ENCODE measurements at regions not wholly inside any gene's neighbourhood (a gene's known extent, or its start where the extent isn't known, plus 50 kb on each side); places are given as distances from the start of the nearest gene placed in this dataset.

- Histone ChIP-seq H3K27ac (no peak overlapping the region), H3K4me3 (no peak overlapping the region)
These were observed 76.0 kb upstream of the AP1S2 start for GRCh38 chrX:15930585-15930984.

GRCh38 chrX:15929194-15929593 is 74.6 kb upstream of the AP1S2 start:
- Histone ChIP-seq H3K4me3 (no peak overlapping the region), H3K27ac (no peak overlapping the region)

- Histone ChIP-seq H3K4me3 (no peak overlapping the region), H3K27ac (no peak overlapping the region)
These were observed 72.0 kb upstream of the AP1S2 start for GRCh38 chrX:15926622-15927021.

- no peak overlapping the region for H3K27ac ChIP-seq
- no peak overlapping the region for H3K4me3 ChIP-seq
These were observed 63.4 kb upstream of the AP1S2 start for GRCh38 chrX:15918003-15918402.

- Histone ChIP-seq H3K27ac (no peak overlapping the region), H3K4me3 (no peak overlapping the region)
These were observed 62.1 kb upstream of the AP1S2 start for GRCh38 chrX:15916704-15917084.

- H3K27ac ChIP-seq, result no peak overlapping the region
- no peak overlapping the region for H3K4me3 ChIP-seq
These were observed 61.5 kb upstream of the AP1S2 start for GRCh38 chrX:15915959-15916703.

GRCh38 chrX:15914486-15914885 is 59.9 kb upstream of the AP1S2 start:
- H3K27ac ChIP-seq, result no peak overlapping the region
- H3K4me3 ChIP-seq, result no peak overlapping the region

- H3K4me3 ChIP-seq, result no peak overlapping the region
- no peak overlapping the region for H3K27ac ChIP-seq
These were observed 58.5 kb upstream of the AP1S2 start for GRCh38 chrX:15913146-15913545.

- H3K4me3 ChIP-seq, result no peak overlapping the region
- no peak overlapping the region for H3K27ac ChIP-seq
These were observed 57.3 kb upstream of the AP1S2 start for GRCh38 chrX:15911734-15912550.

GRCh38 chrX:15909605-15910004 is 55.0 kb upstream of the AP1S2 start:
- H3K27ac ChIP-seq, result no peak overlapping the region

GRCh38 chrX:15908603-15909290 is 54.1 kb upstream of the AP1S2 start:
- Histone ChIP-seq H3K4me3 (no peak overlapping the region), H3K27ac (no peak overlapping the region)

More at GRCh38 chrX:15909605-15910004, 55.0 kb upstream of the AP1S2 start:
- H3K4me3 ChIP-seq, result no peak overlapping the region

- Histone ChIP-seq H3K27ac (no peak overlapping the region), H3K4me3 (no peak overlapping the region)
These were observed 51.7 kb upstream of the AP1S2 start for GRCh38 chrX:15906041-15906943.

Data from skin epidermis (tissue), 12 donors.